Uterus (tissue), 3 donors: ENCODE measurements at regions not wholly inside any gene's neighbourhood (a gene's known extent, or its start where the extent isn't known, plus 50 kb on each side); places are given as distances from the start of the nearest gene placed in this dataset.

Experiments used
- DNase-seq, 2 donors: peaks; one replicate each; pipeline ENCODE4 v3.0.0-alpha.2; 2019 to 2020
- H3K27ac ChIP-seq, 2 donors: fragments of 200-600 bp; sonication (generic); 1 replicate in 1 of 2; 2 replicates in 1 of 2; pipeline ENCODE4 v1.5.1; 2016 to 2018
- H3K27me3 ChIP-seq, 2 donors: fragments of 200-600 bp; sonication (generic); one replicate each; pipeline ENCODE4 v1.5.1; 2018 to 2019; ENCODE audit warnings: control low read depth in 1 of 2
- H3K36me3 ChIP-seq, 2 donors: fragments of 200-600 bp; sonication (generic); one replicate each; pipeline ENCODE4 v1.5.1; 2019; ENCODE audit warnings: control low read depth in 1 of 2
- H3K4me1 ChIP-seq, 2 donors: fragments of 200-600 bp; sonication (generic); one replicate each; pipeline ENCODE4 v1.5.1; 2018 to 2019; ENCODE audit warnings: control low read depth in 1 of 2
- H3K4me3 ChIP-seq, 2 donors: fragments of 200-600 bp; sonication (generic); 1 replicate in 1 of 2; 2 replicates in 1 of 2; pipeline ENCODE4 v1.5.1; 2018 to 2019; ENCODE audit warnings: mild to moderate bottlenecking in 1 of 2
- H3K9me3 ChIP-seq, 2 donors: fragments of 200-600 bp; sonication (generic); one replicate each; pipeline ENCODE4 v1.5.1; 2019; ENCODE audit warnings: control low read depth in 1 of 2
- POLR2A ChIP-seq, 2 donors: fragments of 450-650 bp; IDR thresholded peaks; one replicate each; pipeline ENCODE4 v1.6.1; 2016; ENCODE audit warnings: antibody characterized with exemption in 2 of 2, mild to moderate bottlenecking in 1 of 2, moderate library complexity in 1 of 2
- intact Hi-C: fragments of 100-400 bp; cut with DNase I; formaldehyde crosslinking; loops from one replicate; pipeline ENCODE4 v1.15.1; 2023; ENCODE audit warnings: low total_unique reads
- TF ChIP-seq, protein P1 (sequence below), 4 experiments: fragments of 200-600 bp in 2 of 4; fragments of 450-650 bp in 2 of 4; sonication (generic) in 2 of 4; IDR thresholded peaks; one replicate each; pipeline ENCODE4 v1.5.1; 2016 to 2019; ENCODE audit warnings: antibody characterized with exemption in 4 of 4, mild to moderate bottlenecking in 2 of 4, moderate library complexity in 1 of 4
- donor health status: DM: yes; HTN: yes; CAD: no.

DNA sequence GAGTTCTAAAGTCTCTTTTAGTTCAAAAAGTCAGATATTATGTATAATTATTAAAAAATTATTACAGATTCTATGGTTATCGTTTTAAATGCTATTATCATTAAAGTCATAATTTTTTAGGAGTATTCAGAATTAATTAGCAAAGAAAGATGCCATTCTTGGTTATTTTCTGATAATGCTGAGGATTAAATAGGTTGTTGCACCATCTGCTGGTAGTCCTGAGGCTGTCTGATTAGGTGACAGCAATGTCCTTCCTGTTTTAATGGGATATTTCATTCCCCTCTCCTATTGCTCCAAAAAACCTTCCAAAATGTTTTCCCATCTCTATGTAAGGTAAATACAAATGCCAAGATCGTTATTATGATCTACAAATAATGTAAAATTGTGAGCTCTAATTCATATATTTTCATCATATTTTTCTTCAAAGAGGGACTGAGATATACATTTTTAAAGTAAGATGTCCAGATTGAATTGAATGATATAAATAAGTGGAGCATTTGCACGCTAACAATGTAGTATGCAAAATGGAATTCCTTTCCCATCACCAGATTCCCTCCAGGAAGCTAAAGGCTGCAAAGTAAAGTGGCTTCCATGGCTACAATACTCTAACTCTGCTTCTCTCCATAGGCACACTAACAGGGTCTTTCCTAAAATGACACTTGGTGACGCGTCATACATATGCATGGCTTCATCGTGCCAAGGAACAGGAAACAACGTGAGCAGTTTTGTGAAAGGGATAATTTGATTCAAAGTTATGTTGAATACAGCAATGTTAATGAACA, 58.8 kb upstream of the AKR1E2 start:
- intact Hi-C loops = no loop called here
- H3K9me3 ChIP-seq = no peaks in the 10 kb centered on the region
- H3K27ac ChIP-seq = peak overlapping the region; percentile 35 to 43
- TF ChIP-seq, protein P1, sequence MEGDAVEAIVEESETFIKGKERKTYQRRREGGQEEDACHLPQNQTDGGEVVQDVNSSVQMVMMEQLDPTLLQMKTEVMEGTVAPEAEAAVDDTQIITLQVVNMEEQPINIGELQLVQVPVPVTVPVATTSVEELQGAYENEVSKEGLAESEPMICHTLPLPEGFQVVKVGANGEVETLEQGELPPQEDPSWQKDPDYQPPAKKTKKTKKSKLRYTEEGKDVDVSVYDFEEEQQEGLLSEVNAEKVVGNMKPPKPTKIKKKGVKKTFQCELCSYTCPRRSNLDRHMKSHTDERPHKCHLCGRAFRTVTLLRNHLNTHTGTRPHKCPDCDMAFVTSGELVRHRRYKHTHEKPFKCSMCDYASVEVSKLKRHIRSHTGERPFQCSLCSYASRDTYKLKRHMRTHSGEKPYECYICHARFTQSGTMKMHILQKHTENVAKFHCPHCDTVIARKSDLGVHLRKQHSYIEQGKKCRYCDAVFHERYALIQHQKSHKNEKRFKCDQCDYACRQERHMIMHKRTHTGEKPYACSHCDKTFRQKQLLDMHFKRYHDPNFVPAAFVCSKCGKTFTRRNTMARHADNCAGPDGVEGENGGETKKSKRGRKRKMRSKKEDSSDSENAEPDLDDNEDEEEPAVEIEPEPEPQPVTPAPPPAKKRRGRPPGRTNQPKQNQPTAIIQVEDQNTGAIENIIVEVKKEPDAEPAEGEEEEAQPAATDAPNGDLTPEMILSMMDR (IDR thresholded peaks at IDR 0.05) = peak; percentile 76 to 86 (median 78)
- no peak for TF ChIP-seq POLR2A (IDR thresholded peaks at IDR 0.05)
- H3K36me3 ChIP-seq = no peaks in the 10 kb centered on the region
- H3K27me3 ChIP-seq = no peaks in the 10 kb centered on the region
- no peak overlapping the region for H3K4me3 ChIP-seq
- H3K4me1 ChIP-seq = no peaks in the 10 kb centered on the region
- peak in 1 of 2 donors; percentile 26 for DNase-seq

DNA sequence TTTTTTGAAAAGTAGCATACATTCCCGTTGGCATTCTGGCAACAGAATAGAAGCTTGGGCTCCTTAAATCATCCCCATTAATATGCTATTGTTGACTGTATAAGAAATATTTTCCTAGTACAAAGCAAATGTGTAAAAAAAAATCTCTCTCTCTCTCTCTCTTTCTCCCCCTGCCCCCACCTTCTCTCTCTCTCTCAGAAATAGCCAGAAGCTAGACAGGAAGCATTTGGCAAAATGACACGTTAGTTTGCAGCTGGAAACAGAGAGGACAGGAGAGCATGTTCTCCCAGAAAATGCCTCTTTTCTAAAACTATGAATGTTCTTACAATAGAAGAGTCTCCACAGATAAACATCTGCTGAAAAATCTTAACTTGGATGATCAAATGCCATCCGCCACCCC, 59.6 kb upstream of the AKR1E2 start:
- Histone ChIP-seq H3K4me1 (no peaks in the 10 kb centered on the region), H3K27ac (peak overlapping the region; percentile 35 to 43), H3K27me3 (no peaks in the 10 kb centered on the region), H3K36me3 (no peaks in the 10 kb centered on the region), H3K9me3 (no peaks in the 10 kb centered on the region), H3K4me3 (no peak overlapping the region)
- TF ChIP-seq, protein P1 (IDR thresholded peaks at IDR 0.05) = no peak
- no peak for TF ChIP-seq POLR2A (IDR thresholded peaks at IDR 0.05)
- no peak for DNase-seq
- intact Hi-C loops = no loop called here

DNA sequence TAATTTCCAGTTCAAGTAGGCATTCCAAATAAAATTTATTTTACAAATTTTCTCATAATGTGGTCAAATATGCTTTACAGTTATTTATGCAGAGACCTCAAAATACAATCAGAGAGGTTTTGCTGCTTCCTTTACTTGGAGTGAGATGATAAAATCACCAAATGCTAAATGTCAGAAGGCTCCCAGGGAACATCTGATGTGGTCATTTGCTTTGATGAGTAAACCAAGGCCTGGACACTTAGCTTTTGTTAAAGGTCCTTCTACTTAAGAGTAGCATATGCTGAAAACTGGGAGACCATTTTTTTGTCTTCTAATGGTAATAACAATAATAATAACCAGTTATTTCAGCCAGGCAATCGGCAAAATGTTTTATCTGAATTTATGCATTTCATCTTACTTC, 60.6 kb upstream of the AKR1E2 start:
- no peak overlapping the region for H3K27ac ChIP-seq
- no peaks in the 10 kb centered on the region for H3K9me3 ChIP-seq
- H3K4me3 ChIP-seq = no peak overlapping the region
- intact Hi-C loops = no loop called here
- no peaks in the 10 kb centered on the region for H3K27me3 ChIP-seq
- no peak for TF ChIP-seq POLR2A (IDR thresholded peaks at IDR 0.05)
- TF ChIP-seq, protein P1 (IDR thresholded peaks at IDR 0.05) = no peak
- no peaks in the 10 kb centered on the region for H3K4me1 ChIP-seq
- DNase-seq = no peak
- no peaks in the 10 kb centered on the region for H3K36me3 ChIP-seq

DNA sequence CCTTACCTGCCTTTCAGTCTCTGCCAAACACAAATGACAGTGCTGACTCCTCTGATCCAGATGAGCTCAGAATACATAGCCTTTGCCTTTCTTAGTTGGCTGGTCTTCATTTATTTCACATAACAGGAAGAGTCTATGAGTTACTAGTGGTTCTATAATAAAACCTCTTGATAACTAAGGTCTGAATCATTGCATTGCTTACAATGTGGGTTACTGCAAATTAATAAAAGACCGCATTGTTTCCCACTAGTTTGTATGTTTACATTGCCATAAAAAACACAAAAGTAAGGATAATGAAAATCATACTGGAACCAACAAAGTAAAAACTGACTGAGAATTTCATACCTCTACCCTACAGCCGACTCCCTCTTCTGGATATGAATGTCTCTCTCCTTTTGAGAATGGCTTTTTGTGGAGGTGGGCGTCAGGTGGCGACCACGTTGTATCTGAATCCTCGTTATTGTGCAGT, 62.0 kb upstream of the AKR1E2 start:
- Histone ChIP-seq H3K4me1 (no peaks in the 10 kb centered on the region), H3K9me3 (no peaks in the 10 kb centered on the region), H3K27me3 (no peaks in the 10 kb centered on the region), H3K4me3 (no peak overlapping the region), H3K36me3 (no peaks in the 10 kb centered on the region), H3K27ac (no peak overlapping the region)
- no peak for DNase-seq
- intact Hi-C loops = no loop called here
- TF ChIP-seq, protein P1 (IDR thresholded peaks at IDR 0.05) = no peak
- TF ChIP-seq POLR2A (IDR thresholded peaks at IDR 0.05) = no peak

DNA sequence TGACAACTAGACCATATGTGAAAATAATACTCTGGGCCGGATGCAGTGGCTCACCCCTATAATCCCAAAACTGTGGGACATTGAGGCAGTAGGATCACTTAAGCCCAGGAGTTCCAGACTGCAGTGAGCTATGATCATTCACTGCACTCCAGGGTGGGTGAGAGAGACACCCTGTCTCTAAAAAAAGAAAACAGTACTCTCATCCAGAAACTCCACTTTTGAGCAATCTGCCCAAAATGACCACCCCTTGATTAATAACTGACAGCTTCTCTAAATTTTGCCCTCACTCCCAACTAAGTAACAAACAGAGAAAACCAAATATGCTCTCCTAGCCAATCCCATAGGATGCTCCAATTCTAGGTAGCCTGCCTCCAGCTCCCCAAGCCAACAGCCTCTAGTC, 62.5 kb upstream of the AKR1E2 start:
- Histone ChIP-seq H3K4me3 (no peak overlapping the region), H3K27ac (no peak overlapping the region), H3K4me1 (no peaks in the 10 kb centered on the region), H3K27me3 (no peaks in the 10 kb centered on the region), H3K9me3 (no peaks in the 10 kb centered on the region), H3K36me3 (no peaks in the 10 kb centered on the region)
- DNase-seq = no peak
- intact Hi-C loops = no loop called here
- TF ChIP-seq, protein P1 (IDR thresholded peaks at IDR 0.05) = no peak
- no peak for TF ChIP-seq POLR2A (IDR thresholded peaks at IDR 0.05)
